Right lobe of liver (tissue), 4 donors: ENCODE measurements at regions not wholly inside any gene's neighbourhood (a gene's known extent, or its start where the extent isn't known, plus 50 kb on each side); places are given as distances from the start of the nearest gene placed in this dataset.

Experiments used
- CTCF ChIP-seq, 4 donors: fragments of 200-600 bp in 3 of 4; fragments of 450-650 bp in 1 of 4; IDR thresholded peaks; one replicate each; pipeline versions ENCODE4 v1.5.1 to v1.8.0; 2016 to 2022; ENCODE audit warnings: antibody characterized with exemption in 4 of 4, mild to moderate bottlenecking in 2 of 4
- POLR2A ChIP-seq: fragments of 450-650 bp; IDR thresholded peaks from one replicate; pipeline ENCODE4 v1.6.1; 2017; ENCODE audit warnings: antibody characterized with exemption, mild to moderate bottlenecking
- donor health status: DM: no; HTN: no; CAD: no.
- donor health status: DM: no; HTN: no; CAD: no.
- donor health status: DM: no; HTN: yes; CAD: no.

GRCh38 chr6:113339209-113339608 is 517.9 kb upstream of the MARCKS start:
- TF ChIP-seq CTCF (IDR thresholded peaks at IDR 0.05) (no peak), POLR2A (no peak)
